A172 (cell line): ENCODE measurements at regions not wholly inside any gene's neighbourhood (a gene's known extent, or its start where the extent isn't known, plus 50 kb on each side); places are given as distances from the start of the nearest gene placed in this dataset.

ENCODE experiments used
- DNase-seq: peaks from one replicate; pipeline ENCODE4 v3.0.0-alpha.2; 2015; ENCODE audit warnings: low spot score

DNA sequence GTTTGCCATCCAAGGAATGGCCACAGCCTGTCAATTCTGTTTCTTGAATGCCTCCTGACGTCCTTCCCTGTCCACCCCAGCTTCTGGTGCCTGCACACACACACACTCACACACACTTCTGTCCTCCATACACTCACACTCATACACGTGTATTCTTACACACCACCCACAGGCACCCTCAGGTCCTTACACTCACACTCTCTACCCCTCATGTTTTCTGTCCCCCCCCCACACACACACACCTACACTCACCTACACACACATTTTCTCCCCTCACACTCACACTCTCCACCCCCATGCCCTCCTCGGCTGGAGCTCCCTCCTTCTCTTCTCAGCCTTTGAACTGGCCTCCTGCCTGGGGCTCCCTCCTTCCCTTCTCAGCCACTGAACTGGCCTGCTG, 148.0 kb upstream of the SALL3 start:
- DNase-seq = no peak

GRCh38 chr18:78833833-78834232, 145.8 kb upstream of the SALL3 start:
- no peak for DNase-seq

GRCh38 chr18:78836838-78837237, 142.8 kb upstream of the SALL3 start:
- no peak for DNase-seq

- no peak for DNase-seq
Measured at GRCh38 chr18:78837754-78838153, 141.9 kb upstream of the SALL3 start.

DNA sequence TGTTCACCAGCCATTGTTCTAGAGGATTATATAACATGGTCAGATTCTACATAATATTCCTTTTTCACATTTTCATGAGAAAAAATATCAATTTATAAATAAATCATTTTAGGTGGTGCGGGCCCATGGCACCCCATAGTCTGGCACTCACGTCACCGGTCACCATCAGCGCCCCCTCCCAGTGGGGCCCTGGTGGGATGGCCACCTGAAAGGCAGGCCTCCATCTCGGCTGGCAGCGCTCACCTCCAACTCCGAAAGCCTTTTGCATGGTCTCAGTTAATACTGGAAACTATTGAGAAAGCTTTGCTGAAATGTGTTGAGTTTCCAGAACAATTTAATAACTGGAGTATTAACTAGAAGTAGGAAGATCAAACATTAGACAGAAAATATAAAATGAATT, 141.4 kb upstream of the SALL3 start:
- DNase-seq = no peak

GRCh38 chr18:78849046-78849445, 130.6 kb upstream of the SALL3 start:
- DNase-seq = no peak

DNA sequence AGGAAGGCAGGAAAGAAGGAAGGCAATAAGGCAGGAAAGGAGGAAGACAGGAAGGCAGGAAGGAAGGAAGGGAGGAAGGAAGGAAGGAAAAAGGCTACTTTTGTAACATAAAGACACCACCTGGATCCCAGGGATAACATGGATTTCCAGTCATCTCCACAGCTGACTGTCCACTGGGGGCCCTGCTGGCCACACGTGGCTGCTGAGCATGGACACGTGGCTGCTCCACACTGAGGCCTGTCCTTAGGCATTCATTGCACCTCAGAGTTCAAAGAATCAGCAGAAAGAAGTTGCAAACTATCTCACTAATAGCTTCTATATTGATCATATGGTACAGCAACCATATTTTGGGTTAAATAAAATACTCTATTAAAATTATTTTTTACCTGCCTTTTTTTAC, 130.2 kb upstream of the SALL3 start:
- no peak for DNase-seq

DNA sequence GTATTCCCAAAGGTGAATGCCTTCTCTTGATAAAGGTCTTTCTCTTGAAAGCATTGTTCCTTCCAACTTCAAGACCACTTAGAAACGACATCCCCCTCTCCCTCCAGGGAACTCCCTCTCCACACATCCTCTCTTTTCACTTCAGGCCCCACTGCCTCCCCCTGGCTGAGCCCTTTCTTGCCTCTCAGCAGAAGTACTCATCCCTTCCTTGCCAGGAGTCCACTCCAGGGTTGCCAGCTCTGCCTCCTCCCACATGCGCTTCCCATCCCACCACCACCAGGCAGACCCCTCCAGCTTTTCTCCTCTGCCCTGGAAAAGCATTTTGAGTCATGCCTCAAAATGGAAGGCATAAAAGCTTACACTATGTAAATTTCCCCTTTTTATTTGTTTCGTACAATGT, 126.3 kb upstream of the SALL3 start:
- no peak for DNase-seq

GRCh38 chr18:78855188-78855587, 124.4 kb upstream of the SALL3 start:
- DNase-seq = no peak

DNA sequence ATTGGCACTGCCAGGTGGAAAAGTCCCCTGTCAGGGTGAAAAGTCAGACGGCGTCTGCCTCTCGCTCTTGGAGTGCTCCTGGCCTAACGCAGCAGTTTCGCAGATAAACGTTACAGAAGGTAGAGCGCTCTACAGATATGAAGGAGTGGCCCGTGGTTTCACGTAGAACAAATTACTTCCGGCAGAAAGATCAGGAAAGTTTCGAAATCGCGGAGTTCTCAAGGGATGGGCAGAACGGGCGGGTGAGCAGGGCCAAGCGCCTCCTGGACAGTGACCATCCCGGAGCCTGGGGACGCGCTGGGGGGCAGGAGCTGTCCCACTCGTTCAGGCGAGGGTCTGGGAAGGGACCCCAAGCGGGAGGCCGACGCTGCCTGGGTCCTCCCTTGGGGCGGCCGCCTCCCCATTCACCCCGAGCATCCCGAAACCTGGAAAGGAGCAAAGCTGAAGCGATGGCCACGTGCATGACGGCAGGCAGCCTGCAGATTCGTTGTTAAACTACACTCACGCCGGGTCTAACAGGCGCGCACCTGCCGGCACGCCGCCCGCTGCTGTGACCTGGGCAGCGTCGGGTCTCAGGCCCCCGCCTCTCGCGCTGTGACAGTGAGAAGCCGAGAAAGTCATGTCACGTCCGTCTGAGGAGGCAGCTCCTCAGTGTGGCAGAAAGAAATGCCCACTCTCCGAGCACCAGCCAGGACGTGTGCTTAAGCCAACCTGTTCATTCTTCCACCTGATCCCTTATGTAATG, 122.9 kb upstream of the SALL3 start:
- DNase-seq = no peak

- no peak for DNase-seq
Measured at GRCh38 chr18:78857314-78858150, 122.1 kb upstream of the SALL3 start.

GRCh38 chr18:78859686-78860085, 119.9 kb upstream of the SALL3 start:
- no peak for DNase-seq

DNA sequence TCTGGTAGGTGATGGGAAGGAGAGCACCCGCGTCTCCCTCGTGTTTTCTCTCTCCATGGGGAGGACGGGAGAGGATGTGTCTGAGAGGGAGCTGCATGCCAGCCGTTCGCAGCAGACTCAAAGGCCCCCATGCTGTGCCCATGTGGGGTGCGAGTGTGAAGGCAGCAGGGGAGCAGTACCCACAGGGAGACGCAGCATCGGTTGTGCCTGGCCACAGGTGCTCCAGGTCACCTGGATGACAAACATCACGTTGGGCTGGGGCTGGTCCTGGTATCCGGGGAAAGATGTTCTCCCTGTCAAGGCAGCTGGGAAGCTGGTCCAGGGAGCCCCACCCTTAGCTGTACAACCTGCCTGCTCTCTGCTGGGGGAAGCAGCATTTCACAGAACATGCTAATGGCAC, 119.5 kb upstream of the SALL3 start:
- DNase-seq = no peak

GRCh38 chr18:78861116-78861515, 118.5 kb upstream of the SALL3 start:
- no peak for DNase-seq

DNA sequence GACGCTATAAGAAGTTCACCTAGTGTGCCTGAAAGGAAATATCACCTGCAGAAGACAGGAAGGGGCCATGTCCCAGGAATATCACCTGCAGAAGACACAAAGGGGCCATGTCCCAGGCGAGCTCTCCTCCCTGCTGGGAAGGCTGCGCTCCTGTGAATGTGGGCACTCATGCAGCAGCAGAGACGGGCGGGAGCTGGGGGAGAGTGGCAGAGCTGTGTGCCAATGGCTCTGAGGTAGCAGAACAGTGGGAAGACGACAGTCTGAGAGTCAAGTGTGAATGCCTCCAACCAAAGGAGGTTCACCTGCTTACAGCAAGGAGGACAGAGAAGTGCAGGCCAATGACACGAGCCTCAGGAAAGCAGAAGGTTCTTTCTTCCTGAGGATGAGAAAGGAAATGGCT, 117.9 kb upstream of the SALL3 start:
- no peak for DNase-seq

DNA sequence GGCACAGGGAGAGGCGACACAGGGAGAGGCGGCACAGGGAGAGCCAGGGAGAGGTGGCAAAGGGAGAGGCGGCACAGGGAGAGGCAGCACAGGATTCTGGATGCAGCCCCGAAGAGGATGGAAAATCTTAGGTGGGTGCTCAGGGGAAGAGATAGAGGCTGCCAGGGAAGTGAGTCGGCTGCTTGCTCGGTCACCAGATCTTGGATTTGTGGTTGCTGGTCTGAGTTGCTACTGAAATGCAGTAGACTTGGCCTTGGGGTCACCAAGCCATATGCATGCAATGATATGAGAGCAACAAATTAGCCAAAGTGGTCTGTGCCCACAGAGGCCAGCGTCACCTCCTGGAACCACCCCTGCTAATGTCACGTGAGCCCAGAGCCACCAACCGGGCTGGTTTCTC, 117.2 kb upstream of the SALL3 start:
- DNase-seq = no peak

DNA sequence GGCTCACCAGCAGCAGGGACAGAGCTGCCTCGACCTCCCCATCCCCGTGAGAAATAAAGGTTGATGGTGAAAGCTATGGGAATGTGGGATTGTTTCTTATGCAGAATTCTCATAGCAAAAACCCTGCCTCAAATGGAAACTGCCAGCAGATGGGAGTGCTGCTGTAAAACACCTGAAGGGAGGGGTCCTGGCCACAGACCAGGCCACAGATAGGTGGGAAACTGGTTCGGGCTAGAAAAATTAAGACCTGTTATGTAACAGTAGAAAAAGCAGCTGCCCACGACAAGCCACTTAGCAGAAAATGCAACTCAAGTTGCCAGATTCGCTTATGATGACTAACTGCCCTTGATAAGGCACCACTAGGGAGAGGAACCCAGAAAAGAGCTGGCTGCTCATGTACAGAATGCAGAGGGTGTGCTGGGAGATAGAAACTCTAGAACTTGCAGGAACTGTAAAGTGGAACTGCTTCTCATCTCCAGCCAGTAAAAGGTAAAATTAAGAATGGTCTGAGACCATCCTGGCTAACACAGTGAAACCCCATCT, 114.5 kb upstream of the SALL3 start:
- DNase-seq = no peak

DNA sequence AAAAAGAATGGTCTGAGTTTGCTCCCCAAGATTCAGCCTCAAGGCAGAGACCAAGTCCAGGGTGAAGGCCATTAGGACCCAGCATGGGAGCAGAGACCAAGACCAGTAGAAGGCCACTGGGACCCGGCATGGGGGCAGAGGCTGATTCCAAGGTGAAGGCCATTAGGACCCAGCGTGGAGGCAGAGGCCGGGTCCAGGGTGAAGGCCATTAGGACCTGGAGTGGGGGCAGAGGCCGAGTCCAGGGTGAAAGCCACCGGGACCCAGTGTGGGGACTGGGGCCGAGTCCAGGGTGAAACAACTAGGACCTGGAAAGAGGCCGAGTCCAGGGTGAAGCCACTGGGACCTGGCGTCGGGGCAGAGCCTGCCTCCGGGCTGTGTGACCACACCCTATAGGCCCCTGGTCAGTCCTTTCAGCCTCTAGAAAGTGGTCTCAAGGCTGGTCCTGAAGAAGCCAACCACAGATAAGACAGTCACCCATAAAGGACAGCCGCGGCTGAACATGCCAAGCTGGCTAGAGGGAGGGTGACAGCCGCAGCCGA, 113.8 kb upstream of the SALL3 start:
- no peak for DNase-seq

- no peak for DNase-seq
Measured at GRCh38 chr18:78867131-78867530, 112.5 kb upstream of the SALL3 start.

DNA sequence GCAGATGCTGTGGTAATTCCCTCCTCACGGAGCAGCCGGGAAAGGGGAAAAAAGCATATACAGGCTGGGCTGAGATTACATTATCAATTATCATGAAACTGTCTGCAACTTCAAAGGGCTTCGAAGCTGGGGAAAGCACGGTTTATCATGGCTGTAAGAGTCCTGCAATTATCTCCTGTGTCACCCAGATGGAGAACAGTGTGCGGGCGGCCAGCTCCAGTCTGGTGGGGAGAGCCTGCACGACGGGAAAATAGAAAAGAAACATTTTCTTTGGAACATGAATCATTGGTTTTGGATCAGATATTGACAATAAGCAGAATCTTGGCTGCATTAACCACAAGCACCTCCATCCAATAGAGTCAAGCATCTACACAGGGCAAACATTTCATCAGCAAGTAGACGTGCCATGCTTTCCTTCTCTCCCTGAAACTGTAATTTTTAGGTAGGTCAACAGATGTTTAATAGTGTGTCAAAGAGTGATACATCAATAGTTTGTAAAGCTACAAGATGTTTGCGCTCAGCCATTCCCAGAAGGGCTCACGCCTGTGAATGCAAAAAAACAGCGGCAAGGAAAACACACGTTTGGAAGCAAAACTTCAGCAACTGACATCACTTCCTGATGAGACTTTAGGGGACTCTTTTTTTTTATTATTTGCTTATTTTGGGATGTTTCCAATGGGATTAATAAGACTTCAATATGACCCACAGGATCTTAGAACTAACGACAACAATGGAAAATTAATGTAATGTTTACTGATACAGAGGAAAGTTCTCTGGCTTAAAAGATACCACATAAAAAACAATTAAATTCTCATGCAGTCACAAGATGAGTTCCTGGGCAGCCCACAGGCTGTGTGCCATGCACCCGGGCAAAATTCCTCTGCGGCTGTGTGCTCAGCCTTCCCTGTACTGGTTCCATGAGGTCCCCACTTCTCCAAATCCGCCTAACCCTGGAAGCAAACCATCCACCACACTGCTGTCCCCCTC, 111.0 kb upstream of the SALL3 start:
- DNase-seq = no peak

GRCh38 chr18:78871618-78872017, 108.0 kb upstream of the SALL3 start:
- no peak for DNase-seq
